ENCODE measurements at regions not wholly inside any gene's neighbourhood (a gene's known extent, or its start where the extent isn't known, plus 50 kb on each side); places are given as distances from the start of the nearest gene placed in this dataset.
"Not testable (repeated sequence)": the region's sequence is repeated elsewhere in the genome, so short reads cannot be mapped to it uniquely, and the experiment has no call there.

GRCh38 chr6:130558131-130558530, 192.3 kb downstream of the TMEM200A start:
- no peak for DNase-seq

GRCh38 chr6:130559166-130559565, 193.3 kb downstream of the TMEM200A start:
- no peak for DNase-seq

- DNase-seq = no peak
Observed at GRCh38 chr6:130560231-130560630, 194.4 kb downstream of the TMEM200A start.

DNA sequence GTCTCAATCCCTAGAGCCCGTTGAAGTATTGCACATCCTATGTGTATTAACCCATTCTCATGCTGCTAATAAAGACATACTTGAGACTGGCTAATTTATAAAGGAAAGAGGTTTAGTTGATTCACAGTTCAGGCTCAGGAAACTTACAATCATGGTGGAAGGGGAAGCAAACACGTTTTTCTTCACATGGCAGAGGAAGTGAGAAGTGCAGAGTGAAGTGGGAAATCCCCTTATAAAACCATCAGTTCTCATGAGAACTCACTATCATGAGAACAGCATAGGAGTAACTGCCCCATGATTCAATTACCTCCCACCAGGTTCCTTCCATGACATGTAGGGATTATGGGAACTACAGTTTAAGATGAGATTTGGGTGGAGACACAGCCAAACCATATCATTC, 195.3 kb downstream of the TMEM200A start:
- DNase-seq = not testable (repeated sequence)

- DNase-seq = no peak
Observed at GRCh38 chr6:130565696-130566095, 199.9 kb downstream of the TMEM200A start.

DNA sequence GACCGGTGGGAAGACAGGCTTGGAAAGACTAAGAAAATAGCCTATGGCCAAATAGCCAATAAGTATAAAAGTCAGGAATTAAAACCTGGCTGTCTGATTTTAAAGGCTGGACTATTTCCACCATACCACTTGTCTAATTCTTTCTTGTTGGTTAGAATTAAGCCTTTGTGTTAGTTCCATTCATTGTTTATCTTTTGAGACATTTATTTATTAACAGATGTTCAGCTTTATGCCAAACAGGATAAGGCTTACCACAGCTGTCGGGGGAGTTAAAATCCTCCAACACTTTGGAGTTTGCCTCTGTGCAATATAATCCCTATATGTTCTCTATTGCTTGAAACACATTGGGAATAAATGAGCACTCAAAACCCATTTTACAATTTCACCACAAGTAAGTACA, 208.3 kb downstream of the TMEM200A start:
- DNase-seq = no peak

GRCh38 chr6:130575557-130575956, 209.7 kb downstream of the TMEM200A start:
- no peak for DNase-seq

- no peak for DNase-seq
Observed at GRCh38 chr6:130575971-130576370, 210.2 kb downstream of the TMEM200A start.

GRCh38 chr6:130577178-130577919, 211.5 kb downstream of the TMEM200A start:
- no peak for DNase-seq

DNA sequence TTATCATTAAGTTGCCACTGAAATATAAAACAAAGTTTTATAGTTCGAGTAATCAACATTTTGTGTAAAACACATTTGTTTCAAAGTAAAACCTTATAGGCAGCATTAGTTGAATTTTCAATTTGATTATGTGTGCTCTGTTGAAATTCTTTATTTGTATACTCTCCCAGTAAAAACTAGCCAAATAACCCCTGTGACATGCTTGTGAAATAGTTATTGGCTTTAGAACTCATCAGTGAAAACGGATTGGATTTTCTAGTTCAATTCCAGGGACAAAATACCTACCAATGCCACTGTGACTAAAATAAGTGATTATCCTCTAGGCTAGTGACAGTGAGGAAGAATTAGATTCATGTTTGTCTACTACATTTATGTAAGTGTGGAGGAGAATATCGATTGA, 212.9 kb downstream of the TMEM200A start:
- no peak for DNase-seq

GRCh38 chr6:130583268-130583667, 217.5 kb downstream of the TMEM200A start:
- no peak for DNase-seq

- DNase-seq = no peak
Observed at GRCh38 chr6:130585587-130585986, 219.8 kb downstream of the TMEM200A start.

DNA sequence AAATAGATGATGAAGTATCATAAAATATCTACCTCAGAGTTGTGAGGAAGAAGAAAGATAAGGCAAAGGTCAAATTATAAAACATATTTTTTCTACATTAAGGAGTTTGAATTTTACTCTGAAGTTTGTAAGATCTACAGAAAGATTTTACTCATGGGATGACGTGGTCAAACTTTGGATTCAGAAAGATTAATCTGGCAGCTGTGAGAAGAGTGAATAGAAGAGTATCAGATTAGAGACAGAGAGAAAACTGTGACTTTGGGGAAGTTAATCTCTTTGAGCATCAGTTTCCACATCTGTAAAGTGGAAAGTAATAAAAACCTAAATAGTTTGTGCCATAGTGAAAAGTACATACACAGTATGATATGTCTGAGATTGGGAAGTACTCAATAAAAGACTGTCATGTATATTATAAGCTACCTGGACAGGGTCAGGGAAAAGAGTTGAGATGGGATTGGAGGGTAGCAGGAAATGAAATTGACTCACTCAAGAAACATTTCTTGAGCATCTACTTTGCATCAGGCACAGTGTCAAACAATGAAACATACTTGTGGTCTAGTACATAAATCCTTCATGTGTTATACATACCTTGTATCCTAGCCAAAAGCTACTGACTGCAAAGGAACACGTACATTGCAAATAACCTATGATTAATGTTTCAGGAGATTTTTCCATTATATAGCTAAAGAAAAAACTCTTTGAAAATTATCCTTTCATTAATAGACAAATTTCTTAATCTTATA, 222.1 kb downstream of the TMEM200A start:
- no peak for DNase-seq

DNA sequence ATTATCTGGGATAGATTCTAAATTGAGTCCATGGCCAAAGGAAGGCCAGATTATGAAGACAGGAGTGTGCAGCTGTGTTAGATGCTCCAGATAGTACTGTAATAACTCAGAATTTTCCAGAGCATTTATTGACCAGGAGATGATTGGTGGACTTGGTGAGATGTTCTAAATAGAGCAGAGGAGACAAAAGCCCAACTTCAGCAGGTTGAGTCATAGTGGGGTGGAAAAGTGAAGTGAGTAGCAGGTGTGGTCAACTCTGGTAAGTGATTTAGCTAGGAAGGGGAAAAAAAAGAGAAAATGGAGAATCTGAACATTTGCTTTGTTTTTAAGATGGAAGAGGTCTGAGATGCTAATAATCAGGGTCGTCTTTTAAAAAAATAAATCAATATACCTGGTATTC, 227.4 kb downstream of the TMEM200A start:
- no peak for DNase-seq

- no peak for DNase-seq
Observed at GRCh38 chr6:130593948-130594347, 228.1 kb downstream of the TMEM200A start.

GRCh38 chr6:130598021-130598989, 228.9 kb upstream of the SMLR1 start:
- DNase-seq = no peak

- no peak for DNase-seq
Observed at GRCh38 chr6:130600880-130601341, 226.3 kb upstream of the SMLR1 start.

- no peak for DNase-seq
Observed at GRCh38 chr6:130602151-130602770, 224.9 kb upstream of the SMLR1 start.

- DNase-seq = no peak
Observed at GRCh38 chr6:130603391-130603790, 223.8 kb upstream of the SMLR1 start.

GRCh38 chr6:130604841-130605399, 222.3 kb upstream of the SMLR1 start:
- no peak for DNase-seq

- no peak for DNase-seq
Observed at GRCh38 chr6:130610303-130610702, 216.9 kb upstream of the SMLR1 start.

- DNase-seq = no peak
Observed at GRCh38 chr6:130611366-130611765, 215.8 kb upstream of the SMLR1 start.

Measured in RPMI8226 (cell line).